ENCODE measurements at regions not wholly inside any gene's neighbourhood (a gene's known extent, or its start where the extent isn't known, plus 50 kb on each side); places are given as distances from the start of the nearest gene placed in this dataset.

DNA sequence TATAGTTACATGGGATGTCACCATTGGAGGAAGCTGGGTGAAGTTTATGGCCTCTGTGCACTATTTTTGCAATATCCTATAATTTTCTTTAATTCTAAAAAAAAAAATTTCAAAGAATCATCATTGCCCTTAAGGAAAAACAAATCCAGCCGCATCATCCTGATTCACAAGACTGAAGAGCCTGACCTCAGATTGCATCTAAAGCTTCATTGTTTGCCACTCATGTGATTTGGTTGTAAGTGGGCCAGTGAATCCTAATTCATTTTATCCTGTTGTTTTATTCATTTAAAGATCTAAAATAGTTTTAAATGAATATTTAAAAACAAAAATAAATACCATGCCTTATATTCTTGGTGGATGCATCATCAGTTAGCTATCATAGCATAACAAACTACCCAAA is 504.5 kb downstream of the TBC1D4 start:
- Mint-ChIP-seq H3K27me3 (no peaks in the 10 kb centered on the region), H3K27ac (no peak overlapping the region), H3K36me3 (no peaks in the 10 kb centered on the region), H3K4me3 (no peak overlapping the region), H3K4me1 (no peaks in the 10 kb centered on the region), H3K9me3 (no peaks in the 10 kb centered on the region)
- ATAC-seq (ENCODE audit: low read depth) = no peak
- POLR2A ChIA-PET = no interaction called here
- no peak for DNase-seq

DNA sequence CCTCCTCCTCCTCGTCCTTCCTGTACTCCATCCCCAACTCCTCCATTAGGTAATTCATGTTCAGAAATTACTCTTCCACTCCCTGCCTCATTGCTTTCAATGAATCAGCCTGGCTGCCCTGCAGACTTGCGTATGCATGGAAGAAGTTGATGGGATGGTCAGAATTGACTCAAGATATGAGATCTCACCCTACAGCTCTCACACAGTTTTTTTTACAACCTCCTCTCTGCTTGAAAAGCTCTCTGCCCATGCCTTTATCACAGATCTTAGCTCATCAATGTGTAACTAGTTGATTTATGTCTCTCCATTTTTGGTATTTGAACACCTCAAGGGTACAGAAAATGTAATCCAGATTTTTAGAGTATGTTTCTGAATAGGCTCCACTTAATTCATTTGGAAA is 506.9 kb downstream of the TBC1D4 start:
- Mint-ChIP-seq H3K4me1 (no peaks in the 10 kb centered on the region), H3K4me3 (no peak overlapping the region), H3K36me3 (no peaks in the 10 kb centered on the region), H3K27me3 (no peaks in the 10 kb centered on the region), H3K27ac (no peak overlapping the region), H3K9me3 (no peaks in the 10 kb centered on the region)
- DNase-seq (no peak), ATAC-seq (ENCODE audit: low read depth) (no peak)
- POLR2A ChIA-PET = no interaction called here

DNA sequence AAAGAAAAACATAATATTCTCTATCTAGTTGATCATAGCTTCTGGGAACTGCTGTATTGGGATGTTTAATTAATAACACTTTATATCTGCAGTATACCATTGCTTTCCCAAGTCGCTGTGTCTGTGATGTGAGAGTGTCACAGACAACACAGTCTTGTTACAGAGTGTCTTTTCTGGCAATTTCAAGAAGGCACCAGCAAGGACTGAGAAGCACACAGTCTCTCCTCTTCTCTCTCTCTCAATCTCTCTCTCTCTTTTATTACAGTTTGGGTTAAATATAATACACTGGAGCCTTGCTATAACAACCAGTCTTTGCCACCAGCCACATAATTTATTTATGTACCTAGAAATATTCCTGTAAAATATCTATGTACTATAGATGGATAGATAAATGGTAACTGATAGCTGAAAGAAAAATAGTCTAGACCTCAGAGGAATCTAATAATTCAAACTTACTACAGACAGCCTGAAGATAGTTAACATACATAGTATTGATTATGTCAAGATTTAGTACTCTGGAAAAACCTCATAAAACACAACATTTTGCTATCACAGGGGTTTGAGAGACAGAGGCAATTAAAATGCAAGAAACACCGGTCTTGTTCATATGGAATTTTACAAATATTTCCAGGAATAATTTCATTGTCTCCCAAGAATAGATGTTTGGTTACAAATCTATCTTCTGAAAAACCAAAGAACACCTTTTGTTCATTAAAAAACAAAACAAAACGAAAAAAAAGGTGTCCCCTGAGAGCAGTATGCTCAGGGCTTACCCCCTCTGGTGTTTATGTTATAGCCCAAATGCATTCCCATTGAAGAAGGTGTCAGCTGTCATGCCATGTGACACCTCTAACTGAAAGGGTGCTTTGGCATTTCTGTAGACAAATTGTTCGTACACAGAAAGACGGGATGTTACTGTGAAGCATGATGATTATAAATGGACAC is 507.8 kb downstream of the TBC1D4 start:
- no peak overlapping the region for H3K27ac Mint-ChIP-seq
- no peaks in the 10 kb centered on the region for H3K27me3 Mint-ChIP-seq
- POLR2A ChIA-PET = no interaction called here
- no peaks in the 10 kb centered on the region for H3K4me1 Mint-ChIP-seq
- no peak for DNase-seq
- H3K4me3 Mint-ChIP-seq = no peak overlapping the region
- no peak for ATAC-seq (ENCODE audit: low read depth)
- no peaks in the 10 kb centered on the region for H3K36me3 Mint-ChIP-seq
- H3K9me3 Mint-ChIP-seq = no peaks in the 10 kb centered on the region

DNA sequence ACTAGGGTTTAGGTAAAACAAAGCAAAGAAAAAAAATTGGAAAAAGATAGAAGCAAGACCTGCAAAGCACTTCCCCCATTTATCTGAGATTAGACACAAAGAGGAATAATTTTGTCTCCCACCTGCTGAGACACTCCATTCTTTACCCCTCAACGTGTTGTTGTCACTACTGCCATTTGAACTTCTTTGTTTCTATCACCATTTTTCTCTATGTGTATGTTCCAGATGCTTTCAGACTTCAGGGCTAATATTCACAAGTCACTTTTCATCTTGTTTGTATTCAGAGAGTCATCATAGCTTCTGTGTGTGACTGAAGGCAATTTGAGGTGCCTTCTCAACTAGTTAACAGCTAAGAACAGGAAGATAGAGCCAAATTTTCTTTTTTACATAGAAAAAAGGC is 512.5 kb downstream of the TBC1D4 start:
- Mint-ChIP-seq H3K4me1 (no peaks in the 10 kb centered on the region), H3K27me3 (no peaks in the 10 kb centered on the region), H3K27ac (no peak overlapping the region), H3K4me3 (no peak overlapping the region), H3K36me3 (no peaks in the 10 kb centered on the region), H3K9me3 (no peaks in the 10 kb centered on the region)
- POLR2A ChIA-PET = no interaction called here
- no peak for DNase-seq
- ATAC-seq (ENCODE audit: low read depth) = no peak

DNA sequence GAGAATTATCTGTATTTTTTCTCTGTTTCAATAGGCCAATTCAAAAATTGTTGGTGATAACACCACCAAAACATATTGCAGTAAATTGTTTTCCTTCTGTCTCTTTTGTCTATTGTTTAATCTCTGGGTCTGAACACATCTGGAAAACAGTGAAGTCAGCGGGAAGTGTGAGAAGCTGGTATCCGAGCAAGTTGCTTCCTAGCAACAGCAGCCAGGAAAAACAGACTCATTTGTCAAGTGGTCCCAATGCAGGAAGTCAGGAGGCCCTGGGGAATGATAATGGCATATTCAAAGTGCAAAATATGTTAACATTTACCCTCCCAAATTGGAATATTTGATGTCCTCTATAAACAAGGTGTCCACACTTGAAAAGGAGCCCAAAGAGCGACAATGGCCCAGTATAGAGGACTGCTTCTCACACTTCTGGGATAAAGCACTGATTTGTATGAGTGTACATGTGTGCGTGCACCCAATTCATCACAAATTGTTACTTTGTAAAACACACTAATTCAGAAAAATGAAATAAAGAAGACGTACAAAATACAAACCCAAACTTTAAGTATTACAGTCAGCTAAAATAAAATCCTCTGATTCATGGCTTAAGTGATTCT is 515.0 kb downstream of the TBC1D4 start:
- POLR2A ChIA-PET = no interaction called here
- no peak for DNase-seq
- Mint-ChIP-seq H3K27ac (no peak overlapping the region), H3K27me3 (no peaks in the 10 kb centered on the region), H3K4me1 (no peaks in the 10 kb centered on the region), H3K36me3 (no peaks in the 10 kb centered on the region), H3K9me3 (peaks cover 2% of the 10 kb centered on the region), H3K4me3 (no peak overlapping the region)
- ATAC-seq (ENCODE audit: low read depth) = no peak

DNA sequence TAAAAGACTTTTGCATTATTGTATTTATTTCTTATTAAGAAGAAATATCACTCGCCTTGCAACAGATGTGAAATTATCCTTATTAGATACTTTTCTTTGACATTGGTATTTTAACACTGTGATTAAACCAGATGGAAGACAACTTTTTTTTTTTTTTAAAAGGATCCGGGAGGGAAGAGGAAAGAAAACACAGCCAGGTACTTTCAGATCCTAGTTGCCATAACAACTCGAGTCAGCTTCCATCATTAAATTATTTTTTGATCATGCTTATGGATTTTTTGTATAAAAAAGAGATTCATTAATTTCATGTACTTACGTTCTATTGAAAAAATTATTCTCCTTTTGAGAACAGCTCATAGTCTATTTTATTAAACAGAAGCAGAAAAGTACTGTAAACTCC is 515.7 kb downstream of the TBC1D4 start:
- peaks cover 2% of the 10 kb centered on the region for H3K9me3 Mint-ChIP-seq
- no peak overlapping the region for H3K4me3 Mint-ChIP-seq
- DNase-seq (no peak), ATAC-seq (ENCODE audit: low read depth) (no peak)
- no peaks in the 10 kb centered on the region for H3K36me3 Mint-ChIP-seq
- H3K4me1 Mint-ChIP-seq = no peaks in the 10 kb centered on the region
- H3K27me3 Mint-ChIP-seq = no peaks in the 10 kb centered on the region
- no peak overlapping the region for H3K27ac Mint-ChIP-seq
- POLR2A ChIA-PET = no interaction called here

DNA sequence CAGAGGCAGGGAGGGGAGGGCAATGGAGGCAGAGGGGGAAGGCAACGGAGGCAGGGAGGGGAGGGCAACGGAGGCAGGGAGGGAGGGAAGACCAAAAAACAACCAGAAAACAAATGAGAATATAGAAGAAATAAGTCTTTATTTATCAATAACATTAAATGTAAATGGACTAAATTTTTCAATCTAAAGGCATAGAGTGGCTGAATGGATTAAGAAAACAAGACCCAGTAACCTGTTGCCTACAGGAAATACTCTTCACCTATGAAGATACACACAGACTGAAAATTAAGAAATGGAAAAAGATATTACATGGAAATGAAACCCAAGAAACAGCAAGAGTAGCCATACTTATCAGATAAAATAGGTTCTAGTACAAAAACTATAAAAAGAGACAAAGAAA is 536.3 kb downstream of the TBC1D4 start:
- ATAC-seq (ENCODE audit: low read depth) (no peak), DNase-seq (no peak)
- no peak overlapping the region for H3K4me3 Mint-ChIP-seq
- no peak overlapping the region for H3K27ac Mint-ChIP-seq
- H3K9me3 Mint-ChIP-seq = peaks cover 6% of the 10 kb centered on the region
- no peaks in the 10 kb centered on the region for H3K27me3 Mint-ChIP-seq
- no peaks in the 10 kb centered on the region for H3K4me1 Mint-ChIP-seq
- no peaks in the 10 kb centered on the region for H3K36me3 Mint-ChIP-seq
- POLR2A ChIA-PET = no interaction called here

DNA sequence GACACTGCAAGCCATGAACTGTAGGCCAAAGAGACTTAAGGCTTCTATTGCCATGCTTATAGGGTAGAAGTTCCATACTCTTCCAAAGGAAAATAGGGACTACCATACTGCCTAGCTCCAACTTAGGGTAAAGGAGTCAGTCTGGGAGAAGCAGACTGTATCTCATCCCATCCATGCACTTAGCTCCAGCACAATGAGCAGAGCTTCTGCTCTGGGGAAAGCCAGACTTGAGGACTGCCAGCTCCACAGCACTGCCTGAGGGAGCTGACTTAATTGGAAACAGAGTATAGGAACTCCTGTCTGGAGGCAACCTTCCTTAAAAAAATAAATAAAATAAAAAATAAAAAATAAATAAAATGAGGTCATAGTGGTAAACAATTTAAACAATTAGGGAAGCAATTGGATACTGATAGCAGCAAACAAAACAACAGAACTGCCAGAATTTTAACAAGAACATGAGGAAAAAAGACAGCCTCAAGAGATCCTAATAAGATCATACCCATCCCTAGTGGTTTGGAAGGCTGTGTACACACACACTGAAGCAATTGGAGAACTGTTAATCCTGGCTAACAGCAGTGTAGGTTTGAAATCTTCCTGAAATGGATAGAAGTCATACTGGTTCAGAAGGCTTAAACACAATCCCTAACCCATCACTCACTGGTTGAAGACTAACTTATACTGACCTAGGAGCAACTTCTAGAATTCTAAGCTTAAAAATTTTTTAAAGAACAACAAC is 550.1 kb downstream of the TBC1D4 start:
- Mint-ChIP-seq H3K4me3 (no peak overlapping the region), H3K36me3 (no peaks in the 10 kb centered on the region), H3K4me1 (no peaks in the 10 kb centered on the region), H3K27ac (no peak overlapping the region), H3K27me3 (no peaks in the 10 kb centered on the region), H3K9me3 (no peaks in the 10 kb centered on the region)
- no peak for DNase-seq
- POLR2A ChIA-PET = no interaction called here
- ATAC-seq (ENCODE audit: low read depth) = no peak

DNA sequence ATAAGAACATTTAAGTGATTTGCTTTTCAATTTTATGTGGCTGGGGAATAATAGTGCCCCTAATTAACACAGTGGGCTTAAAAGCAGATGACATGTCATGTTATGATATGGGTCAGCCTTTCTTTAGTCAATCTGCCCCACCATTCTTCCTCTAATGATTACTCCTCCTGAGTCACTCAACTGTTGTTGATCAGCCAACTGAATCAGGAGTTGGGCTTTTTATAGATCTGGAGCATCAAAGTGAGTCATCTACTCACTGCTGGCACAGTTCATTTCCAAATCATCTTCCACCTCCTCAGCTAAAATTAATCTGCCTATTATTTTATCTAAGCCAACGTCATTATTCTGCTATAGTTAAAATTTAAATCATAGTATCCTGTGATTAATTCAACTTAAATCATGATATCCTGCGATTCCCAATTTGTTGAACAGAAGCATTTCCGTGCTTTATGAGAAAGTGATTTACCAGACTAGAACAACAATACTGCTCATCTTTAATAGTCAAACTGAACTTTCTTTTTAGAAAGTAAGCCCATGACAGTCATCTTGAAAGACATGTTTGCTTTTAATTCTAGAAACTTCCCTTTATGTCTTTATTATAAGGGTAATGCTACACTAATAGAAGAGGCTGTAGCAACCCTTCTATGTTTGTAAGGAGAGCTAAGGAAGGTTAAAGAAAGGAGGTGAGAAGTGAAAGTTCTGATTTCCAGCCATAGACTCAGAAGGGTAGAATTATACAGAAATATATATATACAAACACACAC is 551.4 kb downstream of the TBC1D4 start:
- ATAC-seq (ENCODE audit: low read depth) (no peak), DNase-seq (no peak)
- no peaks in the 10 kb centered on the region for H3K9me3 Mint-ChIP-seq
- H3K4me3 Mint-ChIP-seq = no peak overlapping the region
- H3K27me3 Mint-ChIP-seq = no peaks in the 10 kb centered on the region
- no peaks in the 10 kb centered on the region for H3K4me1 Mint-ChIP-seq
- POLR2A ChIA-PET = no interaction called here
- H3K27ac Mint-ChIP-seq = no peak overlapping the region
- H3K36me3 Mint-ChIP-seq = no peaks in the 10 kb centered on the region

DNA sequence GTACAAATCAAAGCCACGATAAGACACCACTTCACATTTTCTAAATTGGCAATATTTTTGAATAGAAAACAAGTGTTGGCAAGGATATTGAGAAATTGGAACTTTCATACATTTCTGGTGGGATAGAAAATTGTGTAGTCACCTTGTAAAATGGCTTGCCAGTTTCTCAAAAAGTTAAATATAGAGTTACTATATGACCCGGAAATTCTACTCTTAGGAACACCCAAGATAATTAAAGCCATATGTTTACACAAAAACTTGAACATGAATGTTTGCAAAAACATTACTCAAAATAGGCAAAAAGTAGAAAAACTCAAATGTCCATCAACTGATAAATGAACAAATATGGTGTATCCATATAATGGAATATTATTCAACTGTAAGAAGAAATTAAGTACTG is 552.5 kb downstream of the TBC1D4 start:
- Mint-ChIP-seq H3K27me3 (no peaks in the 10 kb centered on the region), H3K4me3 (no peak overlapping the region), H3K27ac (no peak overlapping the region), H3K36me3 (no peaks in the 10 kb centered on the region), H3K9me3 (no peaks in the 10 kb centered on the region), H3K4me1 (no peaks in the 10 kb centered on the region)
- ATAC-seq (ENCODE audit: low read depth) (no peak), DNase-seq (no peak)
- POLR2A ChIA-PET = no interaction called here

DNA sequence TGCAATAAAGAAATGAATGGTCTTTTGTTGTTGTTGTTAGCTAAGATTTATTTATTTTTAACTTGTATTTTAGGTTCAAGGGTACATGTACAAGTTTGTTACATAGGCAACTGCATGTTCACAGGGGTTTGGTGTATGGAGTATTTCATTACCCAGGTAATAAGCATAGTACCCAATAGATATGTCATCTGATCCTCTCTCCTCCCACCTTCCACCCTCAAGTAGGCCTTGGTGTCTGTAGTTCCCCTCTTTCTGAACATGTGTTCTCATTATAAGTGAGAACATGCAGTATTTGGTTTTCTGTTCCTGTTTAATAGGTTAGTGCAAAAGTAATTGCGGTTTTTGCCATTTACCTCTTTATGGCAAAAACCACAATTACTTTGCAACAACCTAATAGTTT is 554.1 kb downstream of the TBC1D4 start:
- no peaks in the 10 kb centered on the region for H3K4me1 Mint-ChIP-seq
- no peak overlapping the region for H3K27ac Mint-ChIP-seq
- POLR2A ChIA-PET = no interaction called here
- no peaks in the 10 kb centered on the region for H3K9me3 Mint-ChIP-seq
- H3K36me3 Mint-ChIP-seq = no peaks in the 10 kb centered on the region
- DNase-seq = no peak
- no peak for ATAC-seq (ENCODE audit: low read depth)
- H3K27me3 Mint-ChIP-seq = no peaks in the 10 kb centered on the region
- no peak overlapping the region for H3K4me3 Mint-ChIP-seq

DNA sequence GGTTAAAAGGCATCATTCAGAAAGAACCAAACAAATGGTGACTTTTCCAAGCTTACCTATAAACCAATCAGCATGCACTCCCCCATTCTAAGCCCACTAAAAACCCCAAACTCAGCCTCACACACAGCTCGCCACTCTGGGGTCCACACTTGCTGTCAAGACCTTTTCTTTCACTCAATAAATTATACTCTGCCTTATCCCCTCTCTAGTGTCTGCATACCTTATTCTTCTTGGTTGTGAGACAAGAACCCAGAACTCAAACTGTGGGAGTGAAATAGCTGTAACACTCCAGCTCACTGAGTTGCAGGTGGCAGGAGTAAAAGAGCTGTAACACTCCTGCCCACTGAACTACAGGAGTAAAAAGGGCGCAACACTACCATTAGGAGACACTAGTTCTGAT is 559.0 kb downstream of the TBC1D4 start:
- H3K27ac Mint-ChIP-seq = no peak overlapping the region
- no peak for ATAC-seq (ENCODE audit: low read depth)
- no peaks in the 10 kb centered on the region for H3K9me3 Mint-ChIP-seq
- POLR2A ChIA-PET = no interaction called here
- no peak for DNase-seq
- no peaks in the 10 kb centered on the region for H3K27me3 Mint-ChIP-seq
- no peaks in the 10 kb centered on the region for H3K36me3 Mint-ChIP-seq
- no peak overlapping the region for H3K4me3 Mint-ChIP-seq
- H3K4me1 Mint-ChIP-seq = no peaks in the 10 kb centered on the region

DNA sequence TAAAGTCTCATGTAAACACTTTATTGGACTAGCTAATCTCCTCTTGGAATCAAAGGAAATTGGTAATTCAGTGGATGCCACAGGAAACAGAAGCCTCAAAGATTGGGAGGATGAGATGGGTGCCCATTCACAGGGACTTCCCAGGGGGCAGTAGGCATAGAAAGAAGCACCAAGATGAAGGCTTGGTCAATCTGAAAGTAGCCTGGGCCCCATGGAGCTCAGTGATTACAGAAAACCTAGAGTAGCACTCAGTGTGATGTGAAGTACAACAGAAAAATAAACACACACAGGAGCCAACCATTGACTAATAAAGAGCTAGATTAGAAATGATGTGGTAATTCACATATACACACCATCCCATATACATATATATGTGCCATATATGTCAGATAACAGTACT is 560.6 kb downstream of the TBC1D4 start:
- Mint-ChIP-seq H3K36me3 (no peaks in the 10 kb centered on the region), H3K27me3 (no peaks in the 10 kb centered on the region), H3K9me3 (no peaks in the 10 kb centered on the region), H3K4me1 (no peaks in the 10 kb centered on the region), H3K27ac (no peak overlapping the region), H3K4me3 (no peak overlapping the region)
- no peak for ATAC-seq (ENCODE audit: low read depth)
- POLR2A ChIA-PET = no interaction called here
- no peak for DNase-seq

Measured in activated naive CD8-positive, alpha-beta T cell treated with anti-CD3 and anti-CD28 coated beads, Interleukin-2, amount 10 ng/mL, durations not matched to agents 7 days and 5 days (primary cell).